ENCODE measurements at regions not wholly inside any gene's neighbourhood (a gene's known extent, or its start where the extent isn't known, plus 50 kb on each side); places are given as distances from the start of the nearest gene placed in this dataset.

- intact Hi-C loops (cut with micrococcal nuclease; ENCODE audit: unreplicated experiment): no loop called here
- no peaks in the 10 kb centered on the region for H3K36me3 ChIP-seq (ENCODE audit: insufficient read depth, low read length, poor library complexity, severe bottlenecking)
- ChIA-PET POLR2A (ENCODE audit: low non-redundant PET) (no interaction called here), CTCF (no interaction called here)
- H3K9me3 ChIP-seq (ENCODE audit: low read depth, low read length, poor library complexity, severe bottlenecking): no peaks in the 10 kb centered on the region
- H3K27me3 ChIP-seq (replicated peaks; ENCODE audit: insufficient read depth, low read depth, low read length, poor library complexity): no peaks in the 10 kb centered on the region
- no peak overlapping the region for H3K27ac ChIP-seq (ENCODE audit: low read depth, low read length, poor library complexity, severe bottlenecking)
- H3K4me3 ChIP-seq (ENCODE audit: low read depth, low read length, poor library complexity, severe bottlenecking): no peak overlapping the region
- H3K4me1 ChIP-seq (ENCODE audit: insufficient read depth, low read length, poor library complexity, severe bottlenecking): no peaks in the 10 kb centered on the region
- TF ChIP-seq EZH2 (IDR thresholded peaks at IDR 0.05; ENCODE audit: borderline replicate concordance, low read depth, low read length, poor library complexity, severe bottlenecking): no peak
- TF ChIP-seq, protein P1, sequence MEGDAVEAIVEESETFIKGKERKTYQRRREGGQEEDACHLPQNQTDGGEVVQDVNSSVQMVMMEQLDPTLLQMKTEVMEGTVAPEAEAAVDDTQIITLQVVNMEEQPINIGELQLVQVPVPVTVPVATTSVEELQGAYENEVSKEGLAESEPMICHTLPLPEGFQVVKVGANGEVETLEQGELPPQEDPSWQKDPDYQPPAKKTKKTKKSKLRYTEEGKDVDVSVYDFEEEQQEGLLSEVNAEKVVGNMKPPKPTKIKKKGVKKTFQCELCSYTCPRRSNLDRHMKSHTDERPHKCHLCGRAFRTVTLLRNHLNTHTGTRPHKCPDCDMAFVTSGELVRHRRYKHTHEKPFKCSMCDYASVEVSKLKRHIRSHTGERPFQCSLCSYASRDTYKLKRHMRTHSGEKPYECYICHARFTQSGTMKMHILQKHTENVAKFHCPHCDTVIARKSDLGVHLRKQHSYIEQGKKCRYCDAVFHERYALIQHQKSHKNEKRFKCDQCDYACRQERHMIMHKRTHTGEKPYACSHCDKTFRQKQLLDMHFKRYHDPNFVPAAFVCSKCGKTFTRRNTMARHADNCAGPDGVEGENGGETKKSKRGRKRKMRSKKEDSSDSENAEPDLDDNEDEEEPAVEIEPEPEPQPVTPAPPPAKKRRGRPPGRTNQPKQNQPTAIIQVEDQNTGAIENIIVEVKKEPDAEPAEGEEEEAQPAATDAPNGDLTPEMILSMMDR (conservative IDR thresholded peaks at IDR 0.05; ENCODE audit: low read depth, low read length): no peak
- DNase-seq (ENCODE audit: low spot score): no peak
- BruUV-seq (replicated peaks): no TSS peak
These were observed 1595.9 kb upstream of the NUDT12 start for GRCh38 chr5:105158526-105158925.

DNA sequence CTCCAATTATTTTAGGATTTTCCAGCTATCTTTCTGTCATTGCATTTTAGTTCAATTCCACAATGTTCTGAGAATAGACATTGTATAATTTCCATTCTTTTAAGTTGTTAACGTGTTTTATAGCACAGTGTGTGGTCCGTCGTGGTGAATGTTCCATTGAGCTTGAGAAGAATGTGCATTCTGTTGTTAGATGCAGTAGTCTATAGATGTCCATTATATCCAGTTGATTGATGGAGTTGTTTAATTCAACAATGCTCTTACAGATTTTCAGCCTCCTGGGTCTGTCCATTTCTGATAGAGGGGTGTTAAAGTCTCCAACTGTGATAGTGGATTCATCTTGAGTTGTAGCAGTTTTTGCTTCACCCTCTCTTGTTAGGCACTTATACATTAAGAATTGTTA, 1587.7 kb upstream of the NUDT12 start:
- no peak overlapping the region for H3K27ac ChIP-seq (ENCODE audit: low read depth, low read length, poor library complexity, severe bottlenecking)
- no TSS peak for BruUV-seq (replicated peaks)
- TF ChIP-seq, protein P1 (conservative IDR thresholded peaks at IDR 0.05; ENCODE audit: low read depth, low read length): no peak
- no peak for TF ChIP-seq EZH2 (IDR thresholded peaks at IDR 0.05; ENCODE audit: borderline replicate concordance, low read depth, low read length, poor library complexity, severe bottlenecking)
- H3K4me1 ChIP-seq (ENCODE audit: insufficient read depth, low read length, poor library complexity, severe bottlenecking): no peaks in the 10 kb centered on the region
- H3K36me3 ChIP-seq (ENCODE audit: insufficient read depth, low read length, poor library complexity, severe bottlenecking): no peaks in the 10 kb centered on the region
- ChIA-PET POLR2A (ENCODE audit: low non-redundant PET) (no interaction called here), CTCF (no interaction called here)
- H3K4me3 ChIP-seq (ENCODE audit: low read depth, low read length, poor library complexity, severe bottlenecking): no peak overlapping the region
- H3K27me3 ChIP-seq (replicated peaks; ENCODE audit: insufficient read depth, low read depth, low read length, poor library complexity): no peaks in the 10 kb centered on the region
- DNase-seq (ENCODE audit: low spot score): no peak
- no peaks in the 10 kb centered on the region for H3K9me3 ChIP-seq (ENCODE audit: low read depth, low read length, poor library complexity, severe bottlenecking)
- intact Hi-C loops (cut with micrococcal nuclease; ENCODE audit: unreplicated experiment): no loop called here

GRCh38 chr5:105146867-105147266, 1584.3 kb upstream of the NUDT12 start:
- no peaks in the 10 kb centered on the region for H3K27me3 ChIP-seq (replicated peaks; ENCODE audit: insufficient read depth, low read depth, low read length, poor library complexity)
- CTCF ChIA-PET: no interaction called here
- H3K36me3 ChIP-seq (ENCODE audit: insufficient read depth, low read length, poor library complexity, severe bottlenecking): no peaks in the 10 kb centered on the region
- no peaks in the 10 kb centered on the region for H3K9me3 ChIP-seq (ENCODE audit: low read depth, low read length, poor library complexity, severe bottlenecking)
- BruUV-seq (replicated peaks): no TSS peak
- H3K4me3 ChIP-seq (ENCODE audit: low read depth, low read length, poor library complexity, severe bottlenecking): no peak overlapping the region
- no peak for DNase-seq (ENCODE audit: low spot score)
- intact Hi-C loops (cut with micrococcal nuclease; ENCODE audit: unreplicated experiment): no loop called here
- no peak for TF ChIP-seq EZH2 (IDR thresholded peaks at IDR 0.05; ENCODE audit: borderline replicate concordance, low read depth, low read length, poor library complexity, severe bottlenecking)
- TF ChIP-seq, protein P1 (conservative IDR thresholded peaks at IDR 0.05; ENCODE audit: low read depth, low read length): no peak
- no peaks in the 10 kb centered on the region for H3K4me1 ChIP-seq (ENCODE audit: insufficient read depth, low read length, poor library complexity, severe bottlenecking)
- no peak overlapping the region for H3K27ac ChIP-seq (ENCODE audit: low read depth, low read length, poor library complexity, severe bottlenecking)
- POLR2A ChIA-PET (ENCODE audit: low non-redundant PET): no interaction called here

Data from A673 (cell line).